Activated naive CD4-positive, alpha-beta T cell treated with anti-CD3 and anti-CD28 coated beads, Interleukin-2, amount 10 ng/mL, durations not matched to agents 7 days and 5 days (primary cell): ENCODE measurements at regions not wholly inside any gene's neighbourhood (a gene's known extent, or its start where the extent isn't known, plus 50 kb on each side); places are given as distances from the start of the nearest gene placed in this dataset.

Experiments used
- CTCF ChIA-PET: fragments of 350-600 bp; sonication (Branson Sonifier 250); formaldehyde crosslinking; loops from one replicate; lab custom pipeline; 2021; ENCODE audit warnings: antibody characterized with exemption; lab: Charles Lee
- DNase-seq: peaks from one replicate; pipeline ENCODE4 v3.0.0-alpha.2; 2020
- H3K27ac Mint-ChIP-seq: one replicate; pipeline ENCODE4 v1.8.0; 2021; ENCODE audit warnings: mild to moderate bottlenecking, moderate library complexity, mixed read lengths
- H3K27me3 Mint-ChIP-seq: one replicate; pipeline ENCODE4 v1.8.0; 2021; ENCODE audit warnings: mild to moderate bottlenecking, mixed read lengths
- H3K36me3 Mint-ChIP-seq: one replicate; pipeline ENCODE4 v1.8.0; 2021; ENCODE audit warnings: mixed read lengths
- H3K4me1 Mint-ChIP-seq: one replicate; pipeline ENCODE4 v1.8.0; 2021; ENCODE audit warnings: mixed read lengths
- H3K4me3 Mint-ChIP-seq: one replicate; pipeline ENCODE4 v1.8.0; 2021; ENCODE audit warnings: mild to moderate bottlenecking, moderate library complexity, mixed read lengths
- H3K9me3 Mint-ChIP-seq: one replicate; pipeline ENCODE4 v1.8.0; 2021; ENCODE audit warnings: mixed read lengths

- Mint-ChIP-seq H3K9me3 (no peaks in the 10 kb centered on the region), H3K4me1 (no peaks in the 10 kb centered on the region), H3K36me3 (no peaks in the 10 kb centered on the region), H3K27ac (no peak overlapping the region), H3K4me3 (no peak overlapping the region), H3K27me3 (no peaks in the 10 kb centered on the region)
- no peak for DNase-seq
- CTCF ChIA-PET = no interaction called here
Measured at GRCh38 chr15:53462651-53463050, 296.8 kb downstream of the WDR72 start.

GRCh38 chr15:53461677-53462076 is 297.8 kb downstream of the WDR72 start:
- Mint-ChIP-seq H3K27ac (no peak overlapping the region), H3K27me3 (no peaks in the 10 kb centered on the region), H3K4me1 (no peaks in the 10 kb centered on the region), H3K9me3 (no peaks in the 10 kb centered on the region), H3K36me3 (no peaks in the 10 kb centered on the region), H3K4me3 (no peak overlapping the region)
- no peak for DNase-seq
- CTCF ChIA-PET = no interaction called here

GRCh38 chr15:53458736-53459135 is 300.7 kb downstream of the WDR72 start:
- Mint-ChIP-seq H3K4me1 (no peaks in the 10 kb centered on the region), H3K36me3 (no peaks in the 10 kb centered on the region), H3K9me3 (no peaks in the 10 kb centered on the region), H3K4me3 (no peak overlapping the region), H3K27me3 (no peaks in the 10 kb centered on the region), H3K27ac (no peak overlapping the region)
- no peak for DNase-seq
- CTCF ChIA-PET = no interaction called here

- Mint-ChIP-seq H3K36me3 (no peaks in the 10 kb centered on the region), H3K27ac (no peak overlapping the region), H3K4me3 (no peak overlapping the region), H3K9me3 (no peaks in the 10 kb centered on the region), H3K27me3 (no peaks in the 10 kb centered on the region), H3K4me1 (no peaks in the 10 kb centered on the region)
- CTCF ChIA-PET = no interaction called here
- DNase-seq = no peak
Measured at GRCh38 chr15:53457479-53457878, 302.0 kb downstream of the WDR72 start.

- CTCF ChIA-PET = interaction anchor here (0.5 kb wide), 1 partner anchor 638 kb away, joined by 3 read pairs; no protein-coding TSS in a partner anchor
- no peak for DNase-seq
- no peaks in the 10 kb centered on the region for H3K27me3 Mint-ChIP-seq
- no peaks in the 10 kb centered on the region for H3K4me1 Mint-ChIP-seq
- no peak overlapping the region for H3K4me3 Mint-ChIP-seq
- H3K9me3 Mint-ChIP-seq = no peaks in the 10 kb centered on the region
- H3K36me3 Mint-ChIP-seq = no peaks in the 10 kb centered on the region
- no peak overlapping the region for H3K27ac Mint-ChIP-seq
Measured at GRCh38 chr15:53454843-53455721, 304.4 kb downstream of the WDR72 start.

- Mint-ChIP-seq H3K4me3 (no peak overlapping the region), H3K27me3 (no peaks in the 10 kb centered on the region), H3K9me3 (no peaks in the 10 kb centered on the region), H3K27ac (no peak overlapping the region), H3K4me1 (no peaks in the 10 kb centered on the region), H3K36me3 (no peaks in the 10 kb centered on the region)
- DNase-seq = no peak
- CTCF ChIA-PET = no interaction called here
Measured at GRCh38 chr15:53454535-53454842, 305.0 kb downstream of the WDR72 start.

GRCh38 chr15:53453253-53454105 is 306.0 kb downstream of the WDR72 start:
- CTCF ChIA-PET = no interaction called here
- Mint-ChIP-seq H3K4me1 (no peaks in the 10 kb centered on the region), H3K4me3 (no peak overlapping the region), H3K27me3 (no peaks in the 10 kb centered on the region), H3K36me3 (no peaks in the 10 kb centered on the region), H3K27ac (no peak overlapping the region), H3K9me3 (no peaks in the 10 kb centered on the region)
- DNase-seq = no peak

GRCh38 chr15:53448232-53449015 is 311.0 kb downstream of the WDR72 start:
- H3K4me3 Mint-ChIP-seq = no peak overlapping the region
- H3K36me3 Mint-ChIP-seq = no peaks in the 10 kb centered on the region
- H3K27ac Mint-ChIP-seq = no peak overlapping the region
- H3K9me3 Mint-ChIP-seq = no peaks in the 10 kb centered on the region
- CTCF ChIA-PET = no interaction called here
- H3K27me3 Mint-ChIP-seq = no peaks in the 10 kb centered on the region
- no peak for DNase-seq
- H3K4me1 Mint-ChIP-seq = no peaks in the 10 kb centered on the region

GRCh38 chr15:53447742-53448141 is 311.7 kb downstream of the WDR72 start:
- Mint-ChIP-seq H3K4me1 (no peaks in the 10 kb centered on the region), H3K27ac (no peak overlapping the region), H3K9me3 (no peaks in the 10 kb centered on the region), H3K36me3 (no peaks in the 10 kb centered on the region), H3K4me3 (no peak overlapping the region), H3K27me3 (no peaks in the 10 kb centered on the region)
- no peak for DNase-seq
- CTCF ChIA-PET = no interaction called here

- CTCF ChIA-PET = no interaction called here
- Mint-ChIP-seq H3K4me3 (no peak overlapping the region), H3K27me3 (no peaks in the 10 kb centered on the region)
Measured at GRCh38 chr15:53447053-53447574, 312.3 kb downstream of the WDR72 start.

GRCh38 chr15:53446376-53446775 is 313.1 kb downstream of the WDR72 start:
- Mint-ChIP-seq H3K36me3 (no peaks in the 10 kb centered on the region), H3K27ac (no peak overlapping the region), H3K4me1 (no peaks in the 10 kb centered on the region), H3K27me3 (no peaks in the 10 kb centered on the region), H3K4me3 (no peak overlapping the region), H3K9me3 (no peaks in the 10 kb centered on the region)
- DNase-seq = no peak
- CTCF ChIA-PET = no interaction called here

More at GRCh38 chr15:53447053-53447574, 312.3 kb downstream of the WDR72 start:
- no peak for DNase-seq
- Mint-ChIP-seq H3K4me1 (no peaks in the 10 kb centered on the region), H3K27ac (no peak overlapping the region), H3K36me3 (no peaks in the 10 kb centered on the region), H3K9me3 (no peaks in the 10 kb centered on the region)

GRCh38 chr15:53445531-53445930 is 313.9 kb downstream of the WDR72 start:
- Mint-ChIP-seq H3K4me1 (no peaks in the 10 kb centered on the region), H3K9me3 (no peaks in the 10 kb centered on the region), H3K27ac (no peak overlapping the region), H3K36me3 (no peaks in the 10 kb centered on the region), H3K4me3 (no peak overlapping the region), H3K27me3 (no peaks in the 10 kb centered on the region)
- no peak for DNase-seq
- CTCF ChIA-PET = no interaction called here

- Mint-ChIP-seq H3K4me1 (no peaks in the 10 kb centered on the region), H3K9me3 (no peaks in the 10 kb centered on the region), H3K4me3 (no peak overlapping the region), H3K27me3 (no peaks in the 10 kb centered on the region), H3K27ac (no peak overlapping the region), H3K36me3 (no peaks in the 10 kb centered on the region)
- DNase-seq = no peak
- CTCF ChIA-PET = no interaction called here
Measured at GRCh38 chr15:53437985-53438841, 321.2 kb downstream of the WDR72 start.
